Subcutaneous abdominal adipose tissue (tissue), 5 donors: ENCODE measurements at regions not wholly inside any gene's neighbourhood (a gene's known extent, or its start where the extent isn't known, plus 50 kb on each side); places are given as distances from the start of the nearest gene placed in this dataset.

ENCODE experiments used
- H3K27ac ChIP-seq: one replicate; pipeline ENCODE4 v1.7.0; 2013; ENCODE audit warnings: low read depth, mild to moderate bottlenecking, inconsistent platforms, low read length, moderate library complexity
- H3K27me3 ChIP-seq, 5 donors: one replicate each; pipeline ENCODE4 v1.7.0; 2013; ENCODE audit warnings: low read length in 5 of 5, inconsistent platforms in 1 of 5; ENCODE audit not compliant: control insufficient read depth in 5 of 5, insufficient read depth in 4 of 5
- H3K36me3 ChIP-seq, 5 donors: one replicate each; pipeline ENCODE4 v1.7.0; 2013; ENCODE audit warnings: low read length in 5 of 5; ENCODE audit not compliant: control insufficient read depth in 5 of 5, insufficient read depth in 5 of 5
- H3K4me1 ChIP-seq, 5 donors: one replicate each; pipeline ENCODE4 v1.7.0; 2013; ENCODE audit warnings: low read length in 5 of 5, mild to moderate bottlenecking in 3 of 5, moderate library complexity in 1 of 5; ENCODE audit not compliant: control insufficient read depth in 5 of 5, insufficient read depth in 5 of 5
- H3K4me3 ChIP-seq, 5 donors: one replicate each; pipeline ENCODE4 v1.7.0; 2013; ENCODE audit warnings: low read length in 5 of 5, low read depth in 1 of 5
- H3K9ac ChIP-seq, 5 donors: one replicate each; pipeline ENCODE4 v1.7.0; 2013; ENCODE audit warnings: low read length in 5 of 5, mild to moderate bottlenecking in 4 of 5, moderate library complexity in 3 of 5
- H3K9me3 ChIP-seq, 5 donors: one replicate each; pipeline ENCODE4 v1.7.0; 2013; ENCODE audit warnings: low read length in 5 of 5; ENCODE audit not compliant: control insufficient read depth in 5 of 5
- donor health status: healthy.
- donor health status: healthy.
- donor health status: healthy.
- donor health status: healthy.
- donor health status: healthy.

DNA sequence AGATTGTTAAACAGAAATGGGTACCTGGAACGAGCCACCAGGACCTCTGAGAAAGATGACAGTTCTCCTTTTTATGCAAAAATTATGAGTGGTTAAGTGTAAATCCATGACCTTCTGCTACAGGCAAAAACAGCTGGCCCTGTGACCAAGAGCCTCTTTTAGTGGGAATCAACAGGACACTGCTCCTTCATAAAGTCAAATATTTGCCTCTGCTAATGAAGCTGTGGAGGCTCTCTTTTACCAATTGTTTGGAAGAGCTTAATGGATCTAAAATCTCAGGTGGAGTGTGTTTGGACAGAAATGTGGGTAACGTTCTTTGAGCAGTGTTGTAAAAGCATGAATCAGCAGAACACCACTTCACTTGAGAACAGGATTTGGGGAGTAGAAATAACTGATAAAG is 117.5 kb upstream of the PCSK2 start:
- Histone ChIP-seq H3K36me3 (no peaks in the 10 kb centered on the region), H3K4me1 (no peaks in the 10 kb centered on the region), H3K9me3 (peaks cover 0 to 4% (median 0%) of the 10 kb centered on the region in 5 donors), H3K9ac (no peak overlapping the region), H3K4me3 (no peak overlapping the region), H3K27ac (no peak overlapping the region), H3K27me3 (no peaks in the 10 kb centered on the region)

DNA sequence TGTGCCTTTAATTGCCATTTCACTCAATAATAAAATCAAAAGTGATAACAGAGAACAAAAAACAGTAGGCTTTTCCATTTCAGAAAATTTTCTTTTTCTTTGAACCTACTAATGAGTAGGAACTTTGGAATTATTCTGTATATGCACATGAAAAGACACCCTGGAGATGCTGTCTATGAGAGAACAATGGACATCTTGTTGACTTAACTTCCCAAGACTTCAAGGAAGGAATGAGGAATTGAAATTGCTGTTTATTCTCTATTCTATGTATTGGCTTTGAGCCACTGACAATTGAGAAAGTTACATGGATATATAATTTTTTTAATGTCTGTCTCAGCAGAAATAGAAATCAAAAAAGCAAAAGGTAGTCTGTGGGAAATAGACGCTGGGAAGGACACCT is 98.6 kb upstream of the PCSK2 start:
- H3K4me1 ChIP-seq: no peaks in the 10 kb centered on the region
- no peak overlapping the region for H3K27ac ChIP-seq
- no peaks in the 10 kb centered on the region for H3K27me3 ChIP-seq
- H3K4me3 ChIP-seq: no peak overlapping the region
- H3K9ac ChIP-seq: no peak overlapping the region
- peaks cover 0 to 4% (median 0%) of the 10 kb centered on the region in 5 donors for H3K9me3 ChIP-seq
- H3K36me3 ChIP-seq: no peaks in the 10 kb centered on the region

- no peaks in the 10 kb centered on the region for H3K27me3 ChIP-seq
- H3K9me3 ChIP-seq: peaks cover 0 to 4% (median 0%) of the 10 kb centered on the region in 5 donors
- no peaks in the 10 kb centered on the region for H3K36me3 ChIP-seq
- H3K4me1 ChIP-seq: no peaks in the 10 kb centered on the region
- H3K9ac ChIP-seq: no peak overlapping the region
- H3K4me3 ChIP-seq: no peak overlapping the region
- no peak overlapping the region for H3K27ac ChIP-seq
Observed at GRCh38 chr20:17129089-17129488, 97.8 kb upstream of the PCSK2 start.

DNA sequence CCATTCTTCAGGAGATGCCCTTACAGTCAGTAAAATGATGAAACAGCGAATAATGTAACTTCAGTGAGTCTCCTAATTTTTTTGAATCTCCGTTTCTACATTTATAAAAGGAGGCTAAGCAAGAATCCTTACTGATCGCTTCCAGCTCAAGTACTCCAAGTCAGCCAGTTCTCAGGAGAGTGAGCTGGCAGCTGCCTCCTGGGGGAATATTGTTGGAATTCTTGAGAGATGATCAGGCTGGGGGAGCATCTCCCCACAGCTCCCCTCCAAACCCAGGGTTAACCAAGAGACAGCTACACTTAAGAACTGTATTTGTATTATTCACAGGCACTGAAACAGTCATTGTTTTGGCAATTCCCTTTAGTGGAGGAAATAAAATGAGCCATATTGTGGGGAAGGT is 89.1 kb upstream of the PCSK2 start:
- Histone ChIP-seq H3K27ac (no peak overlapping the region), H3K4me1 (no peaks in the 10 kb centered on the region)

DNA sequence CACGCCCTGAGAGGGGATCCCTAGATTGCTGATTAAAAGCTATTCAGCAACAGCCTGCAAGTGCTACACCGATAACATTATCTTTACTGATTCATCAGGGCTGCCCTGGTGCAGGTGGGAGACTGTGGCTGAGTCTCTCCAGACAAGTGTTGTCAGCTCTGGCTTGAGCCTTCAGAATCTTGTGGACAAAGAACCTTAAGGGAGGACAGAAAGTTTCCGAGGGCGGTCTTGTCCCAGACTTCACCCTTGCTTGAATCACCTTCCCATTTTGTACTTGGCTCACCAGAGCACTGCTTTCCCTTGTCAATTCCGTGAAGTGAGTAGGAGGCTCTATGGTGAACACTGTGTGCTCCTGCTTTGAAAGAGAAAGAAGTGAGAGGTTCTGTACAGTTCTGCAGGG is 88.6 kb upstream of the PCSK2 start:
- Histone ChIP-seq H3K27me3 (no peaks in the 10 kb centered on the region), H3K9ac (no peak overlapping the region), H3K4me3 (no peak overlapping the region), H3K27ac (no peak overlapping the region), H3K4me1 (no peaks in the 10 kb centered on the region), H3K36me3 (no peaks in the 10 kb centered on the region), H3K9me3 (no peaks in the 10 kb centered on the region)

More for the DNA sequence above, 89.1 kb upstream of the PCSK2 start:
- Histone ChIP-seq H3K27me3 (no peaks in the 10 kb centered on the region), H3K9me3 (no peaks in the 10 kb centered on the region), H3K9ac (no peak overlapping the region), H3K4me3 (no peak overlapping the region), H3K36me3 (no peaks in the 10 kb centered on the region)

- Histone ChIP-seq H3K9me3 (no peaks in the 10 kb centered on the region), H3K27me3 (no peaks in the 10 kb centered on the region), H3K4me3 (no peak overlapping the region), H3K9ac (no peak overlapping the region), H3K36me3 (no peaks in the 10 kb centered on the region), H3K4me1 (no peaks in the 10 kb centered on the region), H3K27ac (no peak overlapping the region)
Observed at GRCh38 chr20:17140894-17141293, 85.9 kb upstream of the PCSK2 start.

GRCh38 chr20:17141568-17141967 is 85.3 kb upstream of the PCSK2 start:
- Histone ChIP-seq H3K27me3 (no peaks in the 10 kb centered on the region), H3K4me3 (no peak overlapping the region), H3K4me1 (no peaks in the 10 kb centered on the region), H3K9me3 (no peaks in the 10 kb centered on the region), H3K36me3 (no peaks in the 10 kb centered on the region), H3K27ac (no peak overlapping the region), H3K9ac (no peak overlapping the region)

GRCh38 chr20:17142666-17143065 is 84.2 kb upstream of the PCSK2 start:
- H3K9ac ChIP-seq: no peak overlapping the region
- H3K27me3 ChIP-seq: no peaks in the 10 kb centered on the region
- no peak overlapping the region for H3K4me3 ChIP-seq
- no peaks in the 10 kb centered on the region for H3K4me1 ChIP-seq
- no peaks in the 10 kb centered on the region for H3K36me3 ChIP-seq
- H3K9me3 ChIP-seq: no peaks in the 10 kb centered on the region
- H3K27ac ChIP-seq: no peak overlapping the region

DNA sequence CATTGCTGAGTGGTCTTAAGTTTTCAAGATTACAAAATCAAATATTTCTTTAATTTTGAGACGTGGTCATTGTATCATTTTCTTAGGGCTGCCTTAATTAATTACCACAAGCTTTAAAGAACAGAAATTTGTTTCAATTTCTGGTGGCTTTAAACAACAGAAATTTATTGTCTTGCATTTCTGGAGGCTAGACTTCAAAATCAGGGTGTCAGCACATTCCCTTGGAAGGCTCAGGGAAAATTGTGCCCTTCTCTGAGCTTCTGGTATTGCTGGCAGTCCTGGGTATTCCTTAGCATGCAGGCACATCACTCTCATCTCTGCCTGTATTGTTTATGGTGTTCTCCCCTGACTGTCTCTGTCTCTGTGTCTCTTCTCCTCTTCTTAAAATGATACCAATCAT is 76.0 kb upstream of the PCSK2 start:
- no peaks in the 10 kb centered on the region for H3K36me3 ChIP-seq
- H3K9me3 ChIP-seq: no peaks in the 10 kb centered on the region
- no peak overlapping the region for H3K9ac ChIP-seq
- H3K4me3 ChIP-seq: no peak overlapping the region
- no peak overlapping the region for H3K27ac ChIP-seq
- H3K27me3 ChIP-seq: no peaks in the 10 kb centered on the region
- H3K4me1 ChIP-seq: no peaks in the 10 kb centered on the region

- no peak overlapping the region for H3K9ac ChIP-seq
- no peaks in the 10 kb centered on the region for H3K36me3 ChIP-seq
- peaks cover 0 to 3% (median 0%) of the 10 kb centered on the region in 5 donors for H3K9me3 ChIP-seq
- no peak overlapping the region for H3K4me3 ChIP-seq
- H3K27ac ChIP-seq: no peak overlapping the region
- H3K4me1 ChIP-seq: no peaks in the 10 kb centered on the region
- H3K27me3 ChIP-seq: no peaks in the 10 kb centered on the region
Observed at GRCh38 chr20:17155401-17155800, 71.4 kb upstream of the PCSK2 start.

GRCh38 chr20:17158701-17159100 is 68.1 kb upstream of the PCSK2 start:
- peaks cover 0 to 2% (median 0%) of the 10 kb centered on the region in 5 donors for H3K4me1 ChIP-seq
- H3K9me3 ChIP-seq: peaks cover 0 to 3% (median 0%) of the 10 kb centered on the region in 5 donors
- H3K27me3 ChIP-seq: no peaks in the 10 kb centered on the region
- H3K36me3 ChIP-seq: no peaks in the 10 kb centered on the region
- H3K4me3 ChIP-seq: no peak overlapping the region
- no peak overlapping the region for H3K9ac ChIP-seq
- no peak overlapping the region for H3K27ac ChIP-seq
